GM12892 (cell line): ENCODE measurements at regions not wholly inside any gene's neighbourhood (a gene's known extent, or its start where the extent isn't known, plus 50 kb on each side); places are given as distances from the start of the nearest gene placed in this dataset.

ENCODE experiments used
- DNase-seq: peaks from one replicate; pipeline ENCODE4 v3.0.0; 2011; ENCODE audit not compliant: insufficient read length
- FAIRE-seq: peaks from 2 replicates; lab custom pipeline; 2011; peaks lifted over from hg19 to GRCh38; lab: Jason Lieb, UNC
- POLR2A ChIP-seq: IDR thresholded peaks from 2 replicates; pipeline ENCODE4 v1.6.1; 2011; ENCODE audit warnings: low read depth, low read length, control low read depth
- POLR2AphosphoS5 ChIP-seq: IDR thresholded peaks from 2 replicates; pipeline ENCODE4 v1.6.1; 2011; ENCODE audit warnings: low read depth, low read length, control low read depth
- TAF1 ChIP-seq: IDR thresholded peaks from 2 replicates; pipeline ENCODE4 v1.6.1; 2011; ENCODE audit warnings: low read depth, mild to moderate bottlenecking, control low read depth, low read length, borderline replicate concordance

DNA sequence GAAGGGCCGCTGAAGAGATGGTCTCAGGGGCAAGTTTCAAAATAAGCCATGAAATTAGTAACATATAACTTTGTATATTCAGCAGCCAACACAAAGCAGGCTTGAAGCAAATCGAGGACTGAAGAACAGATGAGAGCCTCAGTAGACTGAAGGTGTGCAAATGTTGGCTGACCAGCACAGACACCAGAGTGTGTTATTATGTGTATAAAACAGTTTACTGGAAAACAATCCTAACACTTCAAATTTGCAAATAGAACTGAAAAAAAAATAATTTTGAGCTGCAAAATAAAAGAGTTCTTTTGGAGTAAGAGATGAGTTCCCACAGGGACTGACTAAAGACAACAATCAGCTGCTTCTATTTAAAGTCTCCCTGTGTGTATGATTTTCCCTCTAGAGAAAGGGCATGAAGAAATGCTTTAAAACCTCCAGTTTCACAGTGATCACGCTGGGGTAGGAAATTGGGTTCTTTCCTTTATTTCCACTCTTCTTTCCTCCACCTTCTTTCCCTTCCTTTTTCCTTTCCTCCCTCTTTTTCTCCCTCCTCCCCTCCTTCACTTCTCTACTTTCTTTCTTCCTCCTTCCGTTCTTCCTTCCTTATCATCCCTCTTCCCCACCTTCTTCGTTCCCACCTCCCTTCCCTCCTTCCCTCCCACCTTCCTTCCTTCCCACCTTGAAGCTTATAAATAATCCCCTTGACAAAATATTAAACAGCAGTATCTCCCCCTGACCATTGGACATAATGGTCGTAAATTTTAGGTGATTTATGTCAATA lies 383.9 kb upstream of the DCN start:
- FAIRE-seq (no peak), DNase-seq (no peak)
- TF ChIP-seq POLR2A (no peak), POLR2AphosphoS5 (no peak), TAF1 (no peak)

DNA sequence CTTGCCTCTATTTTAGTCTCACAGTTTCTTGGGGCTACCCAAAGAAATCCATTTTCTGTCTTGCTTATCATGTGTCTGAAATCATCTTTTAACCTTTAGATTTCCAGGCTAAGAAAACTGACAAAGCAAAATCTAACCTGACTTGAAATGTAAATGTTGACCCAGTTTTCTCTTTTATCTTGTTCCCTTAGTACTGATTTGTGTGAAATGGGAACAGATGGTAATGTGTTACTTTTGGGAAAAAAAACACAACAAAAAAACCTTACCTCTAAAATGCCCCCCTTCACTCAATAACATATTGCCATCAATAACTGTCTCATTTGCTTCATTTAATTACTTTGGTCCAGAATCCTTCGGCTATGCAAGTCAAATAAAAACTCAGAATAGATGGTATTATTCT lies 383.2 kb upstream of the DCN start:
- TF ChIP-seq TAF1 (no peak), POLR2AphosphoS5 (no peak), POLR2A (no peak)
- FAIRE-seq (no peak), DNase-seq (no peak)

- FAIRE-seq (no peak), DNase-seq (no peak)
- TF ChIP-seq POLR2A (no peak), TAF1 (no peak), POLR2AphosphoS5 (no peak)
Observed at GRCh38 chr12:91565246-91565645, 382.6 kb upstream of the DCN start.

DNA sequence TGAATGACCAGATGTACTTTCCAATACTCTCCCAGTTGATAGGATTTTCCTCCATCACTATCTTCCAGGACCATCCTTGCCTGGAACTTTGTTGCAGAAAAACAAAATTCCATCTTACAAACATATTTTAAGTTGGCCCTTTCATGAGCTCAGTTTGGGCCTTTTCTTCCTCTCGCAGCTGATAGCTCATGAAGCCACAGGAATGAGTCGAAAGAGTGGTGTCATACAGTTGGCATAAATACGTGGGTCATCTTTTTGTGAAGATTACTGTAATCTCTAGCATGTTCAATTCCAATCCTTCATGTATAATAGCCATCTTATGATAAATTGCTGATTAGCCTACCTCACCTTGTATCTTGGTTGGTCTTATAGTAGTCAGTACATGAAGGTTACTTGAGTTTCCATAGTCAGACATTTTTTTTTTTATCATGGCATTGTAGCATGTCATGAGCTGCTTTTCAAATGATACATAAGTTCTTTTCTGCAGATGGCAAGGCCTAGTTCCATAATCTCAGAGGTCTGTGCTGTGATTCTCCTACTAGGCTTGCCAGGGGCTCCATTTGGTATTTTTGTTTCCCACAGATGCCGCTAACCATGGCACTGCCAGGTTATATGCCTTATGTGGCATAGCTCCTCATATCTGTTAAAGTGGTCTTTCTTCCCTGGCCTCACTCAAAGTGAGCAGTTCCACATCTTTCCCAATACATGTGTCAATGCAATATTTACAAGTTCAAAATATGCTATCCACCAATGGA lies 380.6 kb upstream of the DCN start:
- TF ChIP-seq POLR2A, result no peak
- TF ChIP-seq POLR2AphosphoS5, result no peak
- no peak for TF ChIP-seq TAF1
- FAIRE-seq, result no peak
- no peak for DNase-seq

DNA sequence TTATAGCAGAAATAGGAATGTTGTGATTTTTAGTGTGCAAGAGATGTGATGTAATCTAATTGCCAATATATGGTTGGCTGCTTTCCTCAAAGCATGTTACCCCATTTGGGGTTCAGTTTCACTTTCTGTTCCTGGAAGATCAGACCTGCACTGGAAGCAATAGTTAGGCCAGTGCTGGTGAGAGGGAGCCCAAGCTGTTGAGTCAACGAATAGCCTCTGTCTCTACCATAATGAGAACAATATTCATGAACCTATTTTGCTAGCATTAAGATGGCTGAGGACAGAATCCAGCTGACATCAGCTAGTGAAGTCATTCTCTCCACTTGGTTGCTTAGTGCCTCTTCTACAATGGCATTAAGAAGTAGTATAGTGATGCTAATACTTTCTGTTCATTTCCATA lies 379.9 kb upstream of the DCN start:
- DNase-seq (no peak), FAIRE-seq (no peak)
- TF ChIP-seq POLR2AphosphoS5 (no peak), TAF1 (no peak), POLR2A (no peak)

- TF ChIP-seq POLR2A (no peak), TAF1 (no peak), POLR2AphosphoS5 (no peak)
- no peak for DNase-seq
- no peak for FAIRE-seq
Observed at GRCh38 chr12:91561958-91562325, 379.3 kb upstream of the DCN start.

GRCh38 chr12:91561301-91561957 lies 378.8 kb upstream of the DCN start:
- FAIRE-seq (no peak), DNase-seq (no peak)

DNA sequence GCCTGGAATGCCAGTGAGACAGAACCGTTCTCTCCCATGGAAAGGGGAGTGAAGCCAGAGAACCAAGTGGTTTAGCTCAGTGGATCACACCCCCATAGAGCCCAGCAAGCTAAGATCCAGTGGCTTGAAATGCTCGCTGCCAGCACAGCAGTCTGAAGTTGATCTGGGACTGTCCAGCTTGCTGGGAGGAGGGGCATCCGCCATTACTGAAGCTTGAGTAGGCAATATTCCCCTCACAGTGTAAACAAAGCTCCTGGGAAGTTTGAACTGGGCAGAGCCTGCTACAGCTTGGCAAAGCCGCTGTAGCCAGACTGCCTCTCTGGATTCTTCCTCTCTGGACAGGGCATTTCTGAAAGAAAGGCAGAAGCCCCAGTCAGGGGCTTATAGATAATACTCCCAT lies 374.3 kb upstream of the DCN start:
- FAIRE-seq, result no peak
- DNase-seq, result no peak
- TF ChIP-seq TAF1 (no peak), POLR2AphosphoS5 (no peak), POLR2A (no peak)

More at GRCh38 chr12:91561301-91561957, 378.8 kb upstream of the DCN start:
- TF ChIP-seq POLR2A (no peak), TAF1 (no peak), POLR2AphosphoS5 (no peak)

- TF ChIP-seq POLR2A, result no peak
- no peak for TF ChIP-seq TAF1
- no peak for TF ChIP-seq POLR2AphosphoS5
- DNase-seq (no peak), FAIRE-seq (no peak)
Observed at GRCh38 chr12:91555436-91556415, 373.1 kb upstream of the DCN start.

- no peak for TF ChIP-seq TAF1
- no peak for TF ChIP-seq POLR2AphosphoS5
- no peak for TF ChIP-seq POLR2A
- no peak for FAIRE-seq
- DNase-seq, result no peak
Observed at GRCh38 chr12:91551927-91552326, 369.3 kb upstream of the DCN start.

GRCh38 chr12:91551242-91551641 lies 368.6 kb upstream of the DCN start:
- TF ChIP-seq POLR2A (no peak), POLR2AphosphoS5 (no peak), TAF1 (no peak)
- no peak for FAIRE-seq
- DNase-seq, result no peak
